IMR-90 (cell line): ENCODE measurements at regions not wholly inside any gene's neighbourhood (a gene's known extent, or its start where the extent isn't known, plus 50 kb on each side); places are given as distances from the start of the nearest gene placed in this dataset.

Experiments
- FOS ChIP-seq: fragments of 150-350 bp; IDR thresholded peaks from 2 replicates; pipeline ENCODE4 v1.6.1; 2016; ENCODE audit warnings: low read depth, low read length
- MXI1 ChIP-seq: IDR thresholded peaks from 2 replicates; pipeline ENCODE4 v1.6.1; 2012; ENCODE audit warnings: low read depth, mild to moderate bottlenecking, low read length, moderate library complexity, borderline replicate concordance
- POLR2A ChIP-seq: IDR thresholded peaks from 2 replicates; pipeline ENCODE4 v1.6.1; 2012; ENCODE audit warnings: mild to moderate bottlenecking, low read depth, low read length
- RAD21 ChIP-seq: IDR thresholded peaks from 2 replicates; pipeline ENCODE4 v1.6.1; 2012; ENCODE audit warnings: low read length, improper control_type of control experiment
- TF ChIP-seq, protein P1 (sequence below): conservative IDR thresholded peaks from 2 replicates; pipeline ENCODE4 v1.5.1; 2012; ENCODE audit warnings: mild to moderate bottlenecking, low read depth, low read length, improper control_type of control experiment
- TF ChIP-seq, protein P2 (sequence below): fragments of 150-350 bp; IDR thresholded peaks from 2 replicates; pipeline ENCODE4 v1.6.1; 2017; ENCODE audit warnings: mild to moderate bottlenecking, antibody characterized with exemption, low read length, low read depth

DNA sequence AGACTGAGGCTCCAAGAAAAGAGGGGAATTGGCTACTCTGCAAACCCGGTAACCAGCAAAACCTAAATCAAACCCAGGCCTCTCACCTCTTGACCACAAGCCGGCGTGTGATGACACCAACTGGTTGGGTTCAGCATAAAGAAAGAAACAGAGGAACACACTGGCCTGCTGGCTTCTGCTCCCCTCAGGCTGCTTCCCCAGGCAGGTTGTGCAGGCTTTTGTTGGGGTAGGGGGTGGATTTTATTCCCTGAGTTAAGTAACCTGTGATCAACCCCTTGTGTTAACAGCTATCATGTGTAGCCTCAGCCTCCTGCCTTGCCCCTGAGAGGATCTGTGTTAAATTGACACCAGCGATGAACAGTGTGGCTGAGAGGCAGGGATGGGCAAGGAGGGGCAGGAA lies 111.6 kb upstream of the ZBTB40 start:
- no peak for TF ChIP-seq POLR2A
- TF ChIP-seq, protein P1, sequence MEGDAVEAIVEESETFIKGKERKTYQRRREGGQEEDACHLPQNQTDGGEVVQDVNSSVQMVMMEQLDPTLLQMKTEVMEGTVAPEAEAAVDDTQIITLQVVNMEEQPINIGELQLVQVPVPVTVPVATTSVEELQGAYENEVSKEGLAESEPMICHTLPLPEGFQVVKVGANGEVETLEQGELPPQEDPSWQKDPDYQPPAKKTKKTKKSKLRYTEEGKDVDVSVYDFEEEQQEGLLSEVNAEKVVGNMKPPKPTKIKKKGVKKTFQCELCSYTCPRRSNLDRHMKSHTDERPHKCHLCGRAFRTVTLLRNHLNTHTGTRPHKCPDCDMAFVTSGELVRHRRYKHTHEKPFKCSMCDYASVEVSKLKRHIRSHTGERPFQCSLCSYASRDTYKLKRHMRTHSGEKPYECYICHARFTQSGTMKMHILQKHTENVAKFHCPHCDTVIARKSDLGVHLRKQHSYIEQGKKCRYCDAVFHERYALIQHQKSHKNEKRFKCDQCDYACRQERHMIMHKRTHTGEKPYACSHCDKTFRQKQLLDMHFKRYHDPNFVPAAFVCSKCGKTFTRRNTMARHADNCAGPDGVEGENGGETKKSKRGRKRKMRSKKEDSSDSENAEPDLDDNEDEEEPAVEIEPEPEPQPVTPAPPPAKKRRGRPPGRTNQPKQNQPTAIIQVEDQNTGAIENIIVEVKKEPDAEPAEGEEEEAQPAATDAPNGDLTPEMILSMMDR, result no peak
- TF ChIP-seq, protein P2, sequence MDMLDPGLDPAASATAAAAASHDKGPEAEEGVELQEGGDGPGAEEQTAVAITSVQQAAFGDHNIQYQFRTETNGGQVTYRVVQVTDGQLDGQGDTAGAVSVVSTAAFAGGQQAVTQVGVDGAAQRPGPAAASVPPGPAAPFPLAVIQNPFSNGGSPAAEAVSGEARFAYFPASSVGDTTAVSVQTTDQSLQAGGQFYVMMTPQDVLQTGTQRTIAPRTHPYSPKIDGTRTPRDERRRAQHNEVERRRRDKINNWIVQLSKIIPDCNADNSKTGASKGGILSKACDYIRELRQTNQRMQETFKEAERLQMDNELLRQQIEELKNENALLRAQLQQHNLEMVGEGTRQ, result no peak
- no peak for TF ChIP-seq RAD21
- TF ChIP-seq FOS, result no peak
- no peak for TF ChIP-seq MXI1
